ENCODE measurements at regions not wholly inside any gene's neighbourhood (a gene's known extent, or its start where the extent isn't known, plus 50 kb on each side); places are given as distances from the start of the nearest gene placed in this dataset.

DNA sequence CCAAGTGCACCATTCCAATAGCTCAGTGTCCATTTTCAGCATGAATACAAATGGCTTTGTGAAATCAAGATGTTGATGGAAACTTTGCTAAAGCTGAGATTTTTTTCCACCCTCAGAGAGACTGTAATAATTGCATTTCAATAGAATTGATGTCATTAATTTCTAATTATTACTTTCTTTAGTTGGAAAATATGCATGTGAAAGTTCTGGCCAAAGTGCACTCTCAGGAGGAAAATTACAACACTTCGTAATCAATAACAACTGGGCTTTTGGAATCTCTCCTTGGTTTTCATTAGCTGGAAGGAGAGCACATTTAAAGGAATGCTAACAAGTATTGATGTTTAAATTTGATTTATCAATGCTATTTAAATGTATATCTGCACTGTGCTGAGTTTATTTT lies 529.5 kb upstream of the CDH8 start:
- Histone ChIP-seq H3K79me2 (ENCODE audit: insufficient read depth, low read length) (no peaks in the 10 kb centered on the region), H4K20me1 (ENCODE audit: insufficient read depth, low read length) (no peaks in the 10 kb centered on the region), H3K36me3 (ENCODE audit: insufficient read depth, low read length) (no peaks in the 10 kb centered on the region), H3K9me3 (ENCODE audit: low read depth, low read length) (no peaks in the 10 kb centered on the region), H3K27me3 (ENCODE audit: insufficient read depth, low read length) (no peaks in the 10 kb centered on the region), H3K4me2 (ENCODE audit: insufficient read depth, low read length) (no peak overlapping the region), H3K27ac (ENCODE audit: low read depth, low read length) (no peak overlapping the region), H3K4me3 (ENCODE audit: insufficient read depth, low read length) (no peak overlapping the region), H2AFZ (ENCODE audit: low read length) (no peak overlapping the region), H3K4me1 (ENCODE audit: insufficient read depth, low read length) (no peaks in the 10 kb centered on the region)
- TF ChIP-seq CTCF (IDR thresholded peaks at IDR 0.05; ENCODE audit: extremely low read depth, low read depth, low read length), result no peak
- no peak for DNase-seq (ENCODE audit: insufficient read length, low spot score, missing footprints)

- no peaks in the 10 kb centered on the region for H3K9me3 ChIP-seq (ENCODE audit: low read depth, low read length)
- no peaks in the 10 kb centered on the region for H3K79me2 ChIP-seq (ENCODE audit: insufficient read depth, low read length)
- H3K4me1 ChIP-seq (ENCODE audit: insufficient read depth, low read length), result no peaks in the 10 kb centered on the region
- no peaks in the 10 kb centered on the region for H3K36me3 ChIP-seq (ENCODE audit: insufficient read depth, low read length)
- no peak for DNase-seq (ENCODE audit: insufficient read length, low spot score, missing footprints)
- H3K4me3 ChIP-seq (ENCODE audit: insufficient read depth, low read length), result no peak overlapping the region
- no peak overlapping the region for H2AFZ ChIP-seq (ENCODE audit: low read length)
- no peak overlapping the region for H3K27ac ChIP-seq (ENCODE audit: low read depth, low read length)
- H4K20me1 ChIP-seq (ENCODE audit: insufficient read depth, low read length), result no peaks in the 10 kb centered on the region
- H3K4me2 ChIP-seq (ENCODE audit: insufficient read depth, low read length), result no peak overlapping the region
- no peaks in the 10 kb centered on the region for H3K27me3 ChIP-seq (ENCODE audit: insufficient read depth, low read length)
- no peak for TF ChIP-seq CTCF (IDR thresholded peaks at IDR 0.05; ENCODE audit: extremely low read depth, low read depth, low read length)
These were observed 528.1 kb upstream of the CDH8 start for GRCh38 chr16:62564291-62564690.

DNA sequence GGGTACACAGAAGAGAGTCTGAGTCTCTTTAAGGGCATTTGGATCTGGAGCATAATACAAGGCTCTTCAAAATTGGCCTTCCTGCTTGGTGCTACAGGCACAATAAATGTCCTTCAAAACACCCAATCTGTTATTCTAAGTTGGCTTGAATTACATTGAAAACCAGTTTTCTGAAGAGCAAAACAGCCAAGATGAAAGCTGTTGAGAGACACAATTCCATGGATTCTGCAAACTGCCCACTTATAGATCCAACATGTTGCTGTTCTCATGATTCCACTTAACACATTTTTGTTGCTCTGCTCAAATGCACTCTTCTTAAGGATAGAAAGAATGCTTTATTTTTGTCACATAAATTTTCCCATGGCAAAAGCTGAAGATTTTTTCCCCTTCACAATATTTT lies 525.9 kb upstream of the CDH8 start:
- Histone ChIP-seq H3K27ac (ENCODE audit: low read depth, low read length) (no peak overlapping the region), H3K4me2 (ENCODE audit: insufficient read depth, low read length) (no peak overlapping the region), H3K9me3 (ENCODE audit: low read depth, low read length) (no peaks in the 10 kb centered on the region), H3K79me2 (ENCODE audit: insufficient read depth, low read length) (no peaks in the 10 kb centered on the region), H3K27me3 (ENCODE audit: insufficient read depth, low read length) (no peaks in the 10 kb centered on the region), H3K36me3 (ENCODE audit: insufficient read depth, low read length) (no peaks in the 10 kb centered on the region), H3K4me3 (ENCODE audit: insufficient read depth, low read length) (no peak overlapping the region), H4K20me1 (ENCODE audit: insufficient read depth, low read length) (no peaks in the 10 kb centered on the region), H3K4me1 (ENCODE audit: insufficient read depth, low read length) (no peaks in the 10 kb centered on the region), H2AFZ (ENCODE audit: low read length) (no peak overlapping the region)
- no peak for TF ChIP-seq CTCF (IDR thresholded peaks at IDR 0.05; ENCODE audit: extremely low read depth, low read depth, low read length)
- no peak for DNase-seq (ENCODE audit: insufficient read length, low spot score, missing footprints)

DNA sequence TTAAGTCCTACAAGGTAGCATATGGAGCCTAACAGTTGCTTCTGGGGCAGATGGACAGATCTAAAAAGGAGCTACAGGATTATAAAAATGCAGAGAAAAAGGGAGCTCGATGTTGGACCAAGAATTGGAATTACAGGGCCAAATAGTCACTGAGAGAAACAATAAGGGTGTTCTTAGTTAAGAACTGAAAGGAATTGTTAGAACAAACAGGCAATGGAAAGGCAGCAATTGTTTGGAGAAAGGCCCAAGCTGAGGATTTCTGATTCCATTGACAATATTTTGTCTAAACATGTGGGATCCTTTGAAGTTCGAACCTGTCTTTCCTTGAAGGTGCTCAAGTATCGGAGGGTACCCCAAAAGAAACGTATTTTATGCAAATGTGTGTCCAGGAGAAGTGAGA lies 513.6 kb upstream of the CDH8 start:
- TF ChIP-seq CTCF (IDR thresholded peaks at IDR 0.05; ENCODE audit: extremely low read depth, low read depth, low read length), result no peak
- Histone ChIP-seq H3K4me3 (ENCODE audit: insufficient read depth, low read length) (no peak overlapping the region), H3K27me3 (ENCODE audit: insufficient read depth, low read length) (no peaks in the 10 kb centered on the region), H3K9me3 (ENCODE audit: low read depth, low read length) (no peaks in the 10 kb centered on the region), H3K79me2 (ENCODE audit: insufficient read depth, low read length) (no peaks in the 10 kb centered on the region), H3K27ac (ENCODE audit: low read depth, low read length) (no peak overlapping the region), H3K4me1 (ENCODE audit: insufficient read depth, low read length) (no peaks in the 10 kb centered on the region), H3K4me2 (ENCODE audit: insufficient read depth, low read length) (no peak overlapping the region), H4K20me1 (ENCODE audit: insufficient read depth, low read length) (no peaks in the 10 kb centered on the region), H3K36me3 (ENCODE audit: insufficient read depth, low read length) (no peaks in the 10 kb centered on the region), H2AFZ (ENCODE audit: low read length) (no peak overlapping the region)
- DNase-seq (ENCODE audit: insufficient read length, low spot score, missing footprints), result no peak

Data from osteoblast (primary cell).